CD14-positive monocyte (primary cell): ENCODE measurements at regions not wholly inside any gene's neighbourhood (a gene's known extent, or its start where the extent isn't known, plus 50 kb on each side); places are given as distances from the start of the nearest gene placed in this dataset.

Source experiments
- DNase-seq, 3 donors: peaks; one replicate each; pipeline ENCODE4 v3.0.0-alpha.2; 2011 to 2022
- H2AFZ ChIP-seq: 2 replicates; pipeline ENCODE4 v1.6.0; 2012; ENCODE audit warnings: mild to moderate bottlenecking, low read depth, low read length, inconsistent platforms; ENCODE audit not compliant: insufficient read depth, poor library complexity, severe bottlenecking
- H3K27ac ChIP-seq, 2 donors: 1 replicate in 1 of 2; 2 replicates in 1 of 2; pipeline ENCODE4 v1.5.1; 2012 to 2013; ENCODE audit warnings: low read length in 2 of 2, control low read depth in 1 of 2, inconsistent platforms in 1 of 2, low read depth in 1 of 2, mild to moderate bottlenecking in 1 of 2
- H3K27me3 ChIP-seq, 2 donors: one replicate each; pipeline versions ENCODE4 v1.6.0 to v1.6.1; 2011 to 2013; ENCODE audit warnings: low read length in 2 of 2; ENCODE audit not compliant: control insufficient read depth in 2 of 2, insufficient read depth in 2 of 2
- H3K36me3 ChIP-seq, 2 donors: replicated peaks in 1 of 2; 1 replicate in 1 of 2; 2 replicates in 1 of 2; pipeline versions ENCODE4 v1.5.1 to v1.6.1; 2012 to 2013; ENCODE audit warnings: low read length in 2 of 2, control low read depth in 1 of 2, inconsistent platforms in 1 of 2, mild to moderate bottlenecking in 1 of 2; ENCODE audit not compliant: insufficient read depth in 2 of 2, control insufficient read depth in 1 of 2
- H3K4me1 ChIP-seq, 2 donors: 1 replicate in 1 of 2; 2 replicates in 1 of 2; pipeline versions ENCODE4 v1.5.1 to v1.6.1; 2012 to 2013; ENCODE audit warnings: low read length in 2 of 2, control low read depth in 1 of 2, inconsistent platforms in 1 of 2, mild to moderate bottlenecking in 1 of 2, moderate library complexity in 1 of 2; ENCODE audit not compliant: insufficient read depth in 2 of 2, control insufficient read depth in 1 of 2
- H3K4me2 ChIP-seq: replicated peaks from 2 replicates; pipeline ENCODE3; 2012; ENCODE audit warnings: low read length, moderate library complexity, mild to moderate bottlenecking; ENCODE audit not compliant: poor library complexity, severe bottlenecking; ENCODE audit errors: extremely low read depth
- H3K4me3 ChIP-seq, 3 experiments: fragments of 200-600 bp in 1 of 3; sonication (generic) in 1 of 3; replicated peaks in 1 of 3; 1 replicate in 2 of 3; 2 replicates in 1 of 3; pipeline ENCODE4 v1.5.1; 2011 to 2013; ENCODE audit warnings: low read length in 3 of 3, mild to moderate bottlenecking in 3 of 3, control low read depth in 2 of 3, low read depth in 2 of 3, inconsistent platforms in 1 of 3, moderate library complexity in 1 of 3
- H3K79me2 ChIP-seq: 2 replicates; pipeline ENCODE4 v1.6.0; 2012; ENCODE audit warnings: mild to moderate bottlenecking, control low read depth, inconsistent platforms, low read length, moderate library complexity; ENCODE audit not compliant: insufficient read depth
- H3K9ac ChIP-seq: 2 replicates; pipeline ENCODE4 v1.6.0; 2017; ENCODE audit warnings: low read length, mild to moderate bottlenecking; ENCODE audit not compliant: insufficient read depth, poor library complexity, severe bottlenecking
- H3K9me3 ChIP-seq, 2 donors: replicated peaks in 1 of 2; 1 replicate in 1 of 2; 2 replicates in 1 of 2; pipeline versions ENCODE4 v1.5.1 to v1.6.1; 2012 to 2013; ENCODE audit warnings: low read length in 2 of 2, control low read depth in 1 of 2; ENCODE audit not compliant: control insufficient read depth in 1 of 2, insufficient read depth in 1 of 2
- H4K20me1 ChIP-seq: 2 replicates; pipeline ENCODE4 v1.6.0; 2012; ENCODE audit warnings: mild to moderate bottlenecking, low read length, control low read depth, moderate library complexity; ENCODE audit not compliant: insufficient read depth
- H3K27ac Mint-ChIP-seq, 7 donors: one replicate each; pipeline ENCODE4 v1.8.0; 2020; ENCODE audit warnings: mild to moderate bottlenecking in 7 of 7, mixed read lengths in 7 of 7, moderate library complexity in 6 of 7, inconsistent platforms in 2 of 7
- H3K27me3 Mint-ChIP-seq, 3 donors: one replicate each; pipeline ENCODE4 v1.8.0; 2021 to 2022; ENCODE audit warnings: low read depth in 3 of 3, mild to moderate bottlenecking in 3 of 3, mixed read lengths in 3 of 3, moderate library complexity in 3 of 3, inconsistent platforms in 1 of 3
- H3K36me3 Mint-ChIP-seq, 2 donors: one replicate each; pipeline ENCODE4 v1.8.0; 2020; ENCODE audit warnings: mixed read lengths in 2 of 2, inconsistent platforms in 1 of 2, mild to moderate bottlenecking in 1 of 2
- H3K4me1 Mint-ChIP-seq: one replicate; pipeline ENCODE4 v1.8.0; 2020; ENCODE audit warnings: mild to moderate bottlenecking, mixed read lengths
- H3K4me3 Mint-ChIP-seq, 2 donors: one replicate each; pipeline ENCODE4 v1.8.0; 2020; ENCODE audit warnings: mild to moderate bottlenecking in 2 of 2, mixed read lengths in 2 of 2, moderate library complexity in 1 of 2
- H3K9me3 Mint-ChIP-seq, 7 donors: one replicate each; pipeline ENCODE4 v1.8.0; 2020 to 2022; ENCODE audit warnings: mixed read lengths in 7 of 7, mild to moderate bottlenecking in 6 of 7, moderate library complexity in 6 of 7, inconsistent platforms in 2 of 7
- CTCF ChIP-seq: fragments of 200-600 bp; IDR thresholded peaks from one replicate; pipeline ENCODE4 v1.8.0; 2022; ENCODE audit warnings: antibody characterized with exemption, mild to moderate bottlenecking
- WGBS: methylation state at CpG from one replicate; pipeline ENCODE4 v1.1.5; 2013; ENCODE audit warnings: missing lambda C conversion rate; ENCODE audit not compliant: insufficient coverage; 5-methylcytosine and 5-hydroxymethylcytosine counted together
- intact Hi-C, 2 donors: fragments of 100-400 bp; cut with micrococcal nuclease; formaldehyde crosslinking; loops; one replicate each; pipeline versions ENCODE4 v1.15.0 to v1.15.1; 2023

DNA sequence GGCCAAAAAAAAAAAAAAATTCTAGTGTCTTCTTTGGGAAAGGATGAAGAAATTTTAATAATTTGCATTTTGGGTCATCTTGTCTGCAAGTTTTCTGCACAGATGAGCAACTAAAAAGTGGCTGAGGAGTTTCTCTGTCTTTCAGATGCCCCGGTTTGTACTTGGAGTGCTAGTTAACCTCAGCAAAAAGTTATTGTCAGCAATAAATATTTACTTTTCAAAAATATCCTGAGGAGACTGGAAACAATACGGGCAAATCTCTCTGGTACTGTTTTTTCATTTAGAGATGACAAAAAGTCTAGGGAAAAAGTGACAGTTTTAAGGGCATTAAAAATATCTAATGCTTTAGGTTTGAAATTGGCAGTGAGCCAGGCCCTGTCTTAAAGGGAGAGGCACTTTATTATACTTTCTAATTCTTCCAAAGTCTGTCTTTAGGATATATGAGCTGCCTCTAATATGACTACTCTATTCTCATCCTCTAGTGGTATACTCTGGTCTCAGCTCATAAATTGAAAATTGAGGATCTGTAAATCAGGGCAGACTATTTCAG is 436.0 kb upstream of the NR2F2 start:
- no peaks in the 10 kb centered on the region for H3K79me2 ChIP-seq
- Mint-ChIP-seq H3K27ac (no peak overlapping the region), H3K36me3 (no peaks in the 10 kb centered on the region), H3K27me3 (peaks cover 0 to 2% (median 2%) of the 10 kb centered on the region in 3 donors), H3K4me3 (no peak overlapping the region), H3K4me1 (no peaks in the 10 kb centered on the region), H3K9me3 (peaks cover 0 to 2% (median 0%) of the 10 kb centered on the region in 7 donors)
- H3K4me3 ChIP-seq = no peak overlapping the region
- H3K9me3 ChIP-seq = no peaks in the 10 kb centered on the region
- no peaks in the 10 kb centered on the region for H3K4me1 ChIP-seq
- H3K27ac ChIP-seq = no peak overlapping the region
- no peak overlapping the region for H3K4me2 ChIP-seq
- no peak for TF ChIP-seq CTCF
- no peaks in the 10 kb centered on the region for H3K27me3 ChIP-seq
- H4K20me1 ChIP-seq = no peaks in the 10 kb centered on the region
- DNase-seq = no peak
- no CpG with 5 or more reads among the region's 2 CpGs for WGBS
- H3K36me3 ChIP-seq = no peaks in the 10 kb centered on the region
- no peak overlapping the region for H2AFZ ChIP-seq
- H3K9ac ChIP-seq = no peak overlapping the region
- intact Hi-C loops = no loop called here

- H3K9me3 ChIP-seq = no peaks in the 10 kb centered on the region
Observed at GRCh38 chr15:95895508-95895907, 435.0 kb upstream of the NR2F2 start.

More at GRCh38 chr15:95895508-95895907, 435.0 kb upstream of the NR2F2 start:
- DNase-seq = no peak
- Histone ChIP-seq H3K4me1 (no peaks in the 10 kb centered on the region), H3K27ac (no peak overlapping the region), H3K27me3 (no peaks in the 10 kb centered on the region), H2AFZ (no peak overlapping the region), H3K79me2 (no peaks in the 10 kb centered on the region), H3K9ac (no peak overlapping the region), H3K36me3 (no peaks in the 10 kb centered on the region), H3K4me3 (no peak overlapping the region), H3K4me2 (no peak overlapping the region), H4K20me1 (no peaks in the 10 kb centered on the region)
- Mint-ChIP-seq H3K27me3 (peaks cover 0 to 2% (median under 1%) of the 10 kb centered on the region in 3 donors), H3K9me3 (peaks cover 0 to 2% (median 0%) of the 10 kb centered on the region in 7 donors), H3K4me3 (no peak overlapping the region), H3K27ac (no peak overlapping the region), H3K4me1 (no peaks in the 10 kb centered on the region), H3K36me3 (no peaks in the 10 kb centered on the region)
- intact Hi-C loops = no loop called here
- no peak for TF ChIP-seq CTCF
